HG03135 (cell line): ENCODE measurements at regions not wholly inside any gene's neighbourhood (a gene's known extent, or its start where the extent isn't known, plus 50 kb on each side); places are given as distances from the start of the nearest gene placed in this dataset.
"Not testable (repeated sequence)": the region's sequence is repeated elsewhere in the genome, so short reads cannot be mapped to it uniquely, and the experiment has no call there.

ENCODE experiments used
- ATAC-seq: cut with Tn5 transposase; IDR thresholded peaks from one replicate; pipeline ENCODE4 v1.9.1; 2021; ENCODE audit warnings: mild to moderate bottlenecking, moderate library complexity; ENCODE audit not compliant: unreplicated experiment

- ATAC-seq, result no peak
Observed at GRCh38 chr4:38461342-38461741, 202.7 kb upstream of the KLF3 start.

- no peak for ATAC-seq
Observed at GRCh38 chr4:38462367-38463055, 201.5 kb upstream of the KLF3 start.

- no peak for ATAC-seq
Observed at GRCh38 chr4:38463268-38463958, 200.6 kb upstream of the KLF3 start.

GRCh38 chr4:38464328-38464727 lies 199.7 kb upstream of the KLF3 start:
- ATAC-seq, result no peak

- ATAC-seq, result no peak
Observed at GRCh38 chr4:38466401-38466800, 197.6 kb upstream of the KLF3 start.

GRCh38 chr4:38467296-38467695 lies 196.7 kb upstream of the KLF3 start:
- no peak for ATAC-seq

GRCh38 chr4:38468339-38468866 lies 195.6 kb upstream of the KLF3 start:
- ATAC-seq, result no peak

- no peak for ATAC-seq
Observed at GRCh38 chr4:38469410-38469809, 194.6 kb upstream of the KLF3 start.

GRCh38 chr4:38470735-38471262 lies 193.2 kb upstream of the KLF3 start:
- no peak for ATAC-seq

- no peak for ATAC-seq
Observed at GRCh38 chr4:38482696-38483095, 181.3 kb upstream of the KLF3 start.

GRCh38 chr4:38483628-38484027 lies 180.4 kb upstream of the KLF3 start:
- not testable (repeated sequence) for ATAC-seq

GRCh38 chr4:38489011-38489861 lies 174.8 kb upstream of the KLF3 start:
- ATAC-seq, result no peak

GRCh38 chr4:38489924-38490639 lies 173.9 kb upstream of the KLF3 start:
- no peak for ATAC-seq

GRCh38 chr4:38490753-38491446 lies 173.1 kb upstream of the KLF3 start:
- ATAC-seq, result no peak

GRCh38 chr4:38491854-38492478 lies 172.0 kb upstream of the KLF3 start:
- ATAC-seq, result no peak

GRCh38 chr4:38493066-38493465 lies 170.9 kb upstream of the KLF3 start:
- ATAC-seq, result no peak

- ATAC-seq, result no peak
Observed at GRCh38 chr4:38495446-38495845, 168.6 kb upstream of the KLF3 start.

GRCh38 chr4:38497121-38497520 lies 166.9 kb upstream of the KLF3 start:
- ATAC-seq, result no peak

GRCh38 chr4:38499101-38499500 lies 164.9 kb upstream of the KLF3 start:
- no peak for ATAC-seq

GRCh38 chr4:38500433-38500832 lies 163.6 kb upstream of the KLF3 start:
- no peak for ATAC-seq
